ENCODE measurements at regions not wholly inside any gene's neighbourhood (a gene's known extent, or its start where the extent isn't known, plus 50 kb on each side); places are given as distances from the start of the nearest gene placed in this dataset.

DNA sequence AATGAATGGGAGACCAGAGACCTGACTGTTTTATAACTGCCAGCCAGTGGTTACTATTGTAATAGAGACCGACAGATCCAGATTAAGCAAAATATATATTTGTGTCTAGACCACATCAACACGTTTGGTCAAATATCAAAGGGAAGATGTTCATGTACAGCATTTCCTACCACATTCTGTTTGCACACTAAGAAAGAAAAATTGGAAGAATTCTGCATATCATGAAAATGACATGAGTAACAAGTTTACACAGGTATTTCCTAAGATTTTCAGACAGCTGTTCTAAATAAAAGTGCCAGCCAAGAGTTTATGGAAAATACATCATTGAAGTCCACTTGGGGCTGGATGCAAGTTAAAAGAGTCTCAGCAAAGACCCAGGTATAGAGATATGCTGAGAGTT, 145.5 kb upstream of the ANO3 start:
- TF ChIP-seq POLR2A (IDR thresholded peaks at IDR 0.05) (no peak), EP300 (IDR thresholded peaks at IDR 0.05) (no peak)
- TF ChIP-seq, protein P1, sequence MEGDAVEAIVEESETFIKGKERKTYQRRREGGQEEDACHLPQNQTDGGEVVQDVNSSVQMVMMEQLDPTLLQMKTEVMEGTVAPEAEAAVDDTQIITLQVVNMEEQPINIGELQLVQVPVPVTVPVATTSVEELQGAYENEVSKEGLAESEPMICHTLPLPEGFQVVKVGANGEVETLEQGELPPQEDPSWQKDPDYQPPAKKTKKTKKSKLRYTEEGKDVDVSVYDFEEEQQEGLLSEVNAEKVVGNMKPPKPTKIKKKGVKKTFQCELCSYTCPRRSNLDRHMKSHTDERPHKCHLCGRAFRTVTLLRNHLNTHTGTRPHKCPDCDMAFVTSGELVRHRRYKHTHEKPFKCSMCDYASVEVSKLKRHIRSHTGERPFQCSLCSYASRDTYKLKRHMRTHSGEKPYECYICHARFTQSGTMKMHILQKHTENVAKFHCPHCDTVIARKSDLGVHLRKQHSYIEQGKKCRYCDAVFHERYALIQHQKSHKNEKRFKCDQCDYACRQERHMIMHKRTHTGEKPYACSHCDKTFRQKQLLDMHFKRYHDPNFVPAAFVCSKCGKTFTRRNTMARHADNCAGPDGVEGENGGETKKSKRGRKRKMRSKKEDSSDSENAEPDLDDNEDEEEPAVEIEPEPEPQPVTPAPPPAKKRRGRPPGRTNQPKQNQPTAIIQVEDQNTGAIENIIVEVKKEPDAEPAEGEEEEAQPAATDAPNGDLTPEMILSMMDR (IDR thresholded peaks at IDR 0.05) = no peak

Data from upper lobe of left lung (tissue), 4 donors.